ENCODE measurements at regions not wholly inside any gene's neighbourhood (a gene's known extent, or its start where the extent isn't known, plus 50 kb on each side); places are given as distances from the start of the nearest gene placed in this dataset.

- intact Hi-C loops (cut with DNase I, micrococcal nuclease) = loop anchor here (5.0 to 10.0 kb wide), 2 partner anchors 137 to 140 kb away; no protein-coding TSS in a partner anchor
- H3K4me1 ChIP-seq (ENCODE audit: insufficient read depth, low read length) = no peaks in the 10 kb centered on the region
- no peaks in the 10 kb centered on the region for H3K36me3 ChIP-seq (ENCODE audit: insufficient read depth, low read length)
- Mint-ChIP-seq H3K4me3 (no peak overlapping the region), H3K9me3 (no peaks in the 10 kb centered on the region), H3K27me3 (no peaks in the 10 kb centered on the region), H3K36me3 (ENCODE audit: low read depth) (no peaks in the 10 kb centered on the region), H3K27ac (no peak overlapping the region), H3K4me1 (ENCODE audit: low read depth) (peaks cover 24% of the 10 kb centered on the region)
- no peak for TF ChIP-seq CTCF (IDR thresholded peaks at IDR 0.05)
- POLR2A ChIA-PET = no interaction called here
- H3K9me3 ChIP-seq (ENCODE audit: control insufficient read depth in 1 of 2, insufficient read depth in 1 of 2, low read length in 2 of 2) = no peaks in the 10 kb centered on the region
- no peaks in the 10 kb centered on the region for H3K27me3 ChIP-seq (ENCODE audit: control insufficient read depth in 1 of 2, insufficient read depth in 2 of 2, low read length in 2 of 2)
- no peak for ATAC-seq (ENCODE audit: poor library complexity)
- peak in 3 of 14 experiments; percentile 7 to 20 (median 13) for DNase-seq
- no peak overlapping the region for H3K27ac ChIP-seq (ENCODE audit: low read depth in 1 of 2, low read length in 2 of 2)
- no peak overlapping the region for H3K4me3 ChIP-seq (ENCODE audit: low read length)
- CTCF ChIA-PET = interaction anchor here (1.5 kb wide), 1 partner anchor 13 kb away, joined by 4 read pairs; no protein-coding TSS in a partner anchor
These were observed 300.6 kb upstream of the KCNH8 start for GRCh38 chr3:18847583-18848197.

- Histone ChIP-seq H3K4me1 (ENCODE audit: insufficient read depth, low read length) (no peaks in the 10 kb centered on the region), H3K9me3 (ENCODE audit: control insufficient read depth in 1 of 2, insufficient read depth in 1 of 2, low read length in 2 of 2) (no peaks in the 10 kb centered on the region), H3K27ac (ENCODE audit: low read depth in 1 of 2, low read length in 2 of 2) (no peak overlapping the region), H3K36me3 (ENCODE audit: insufficient read depth, low read length) (no peaks in the 10 kb centered on the region), H3K27me3 (ENCODE audit: control insufficient read depth in 1 of 2, insufficient read depth in 2 of 2, low read length in 2 of 2) (no peaks in the 10 kb centered on the region), H3K4me3 (ENCODE audit: low read length) (peak overlapping the region; percentile 13)
- H3K27me3 Mint-ChIP-seq = no peaks in the 10 kb centered on the region
- ChIA-PET CTCF (no interaction called here), POLR2A (no interaction called here)
- peak overlapping the region; percentile 52 for H3K4me3 Mint-ChIP-seq
- no peak for TF ChIP-seq CTCF (IDR thresholded peaks at IDR 0.05)
- no peak for ATAC-seq (ENCODE audit: poor library complexity)
- H3K9me3 Mint-ChIP-seq = no peaks in the 10 kb centered on the region
- H3K36me3 Mint-ChIP-seq (ENCODE audit: low read depth) = no peaks in the 10 kb centered on the region
- intact Hi-C loops (cut with DNase I, micrococcal nuclease) = loop anchor here in 1 of 2 experiments (10.0 kb wide), 1 partner anchor 141 kb away; no protein-coding TSS in a partner anchor
- peaks cover 27% of the 10 kb centered on the region for H3K4me1 Mint-ChIP-seq (ENCODE audit: low read depth)
- peak overlapping the region; percentile 4 for H3K27ac Mint-ChIP-seq
- DNase-seq = no peak
These were observed 304.3 kb upstream of the KCNH8 start for GRCh38 chr3:18843983-18844382.

DNA sequence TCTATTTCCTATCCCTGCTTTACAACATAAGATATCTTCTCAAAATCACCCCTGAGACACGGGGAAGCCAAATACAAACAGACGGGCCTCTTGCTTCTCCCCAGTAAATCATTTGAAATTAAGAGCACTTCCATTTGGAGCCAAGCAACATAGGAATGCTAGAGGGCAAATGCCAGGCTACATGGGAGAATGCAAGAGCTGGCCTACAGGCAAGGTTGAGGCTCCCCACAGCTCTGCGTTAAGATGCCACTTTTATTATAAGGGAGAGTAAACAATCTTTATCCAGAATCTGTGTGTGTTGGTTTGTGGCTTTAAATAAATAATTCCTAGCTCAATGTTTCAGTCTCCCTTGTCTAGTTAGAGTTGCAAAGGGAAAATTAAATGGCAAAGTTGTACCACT, 305.1 kb upstream of the KCNH8 start:
- Histone ChIP-seq H3K4me1 (ENCODE audit: insufficient read depth, low read length) (no peaks in the 10 kb centered on the region), H3K36me3 (ENCODE audit: insufficient read depth, low read length) (no peaks in the 10 kb centered on the region), H3K27me3 (ENCODE audit: control insufficient read depth in 1 of 2, insufficient read depth in 2 of 2, low read length in 2 of 2) (no peaks in the 10 kb centered on the region), H3K27ac (ENCODE audit: low read depth in 1 of 2, low read length in 2 of 2) (no peak overlapping the region), H3K9me3 (ENCODE audit: control insufficient read depth in 1 of 2, insufficient read depth in 1 of 2, low read length in 2 of 2) (no peaks in the 10 kb centered on the region), H3K4me3 (ENCODE audit: low read length) (no peak overlapping the region)
- peaks cover 35% of the 10 kb centered on the region for H3K4me1 Mint-ChIP-seq (ENCODE audit: low read depth)
- H3K9me3 Mint-ChIP-seq = no peaks in the 10 kb centered on the region
- no peaks in the 10 kb centered on the region for H3K27me3 Mint-ChIP-seq
- ATAC-seq (ENCODE audit: poor library complexity) (no peak), DNase-seq (no peak)
- ChIA-PET POLR2A (no interaction called here), CTCF (no interaction called here)
- no peak overlapping the region for H3K27ac Mint-ChIP-seq
- intact Hi-C loops (cut with DNase I, micrococcal nuclease) = loop anchor here in 1 of 2 experiments (10.0 kb wide), 1 partner anchor 142 kb away; no protein-coding TSS in a partner anchor
- TF ChIP-seq CTCF (IDR thresholded peaks at IDR 0.05) = no peak
- H3K4me3 Mint-ChIP-seq = no peak overlapping the region
- no peaks in the 10 kb centered on the region for H3K36me3 Mint-ChIP-seq (ENCODE audit: low read depth)

Measured in CD4-positive, alpha-beta T cell (primary cell).